ENCODE measurements at regions not wholly inside any gene's neighbourhood (a gene's known extent, or its start where the extent isn't known, plus 50 kb on each side); places are given as distances from the start of the nearest gene placed in this dataset.

GRCh38 chr1:47592296-47593012 is 154.6 kb downstream of the FOXD2 start (continued):
- TF ChIP-seq POU5F1 (IDR thresholded peaks at IDR 0.05; ENCODE audit: low read depth, low read length) (no peak), USF2 (IDR thresholded peaks at IDR 0.05; ENCODE audit: low read length) (no peak)

Data from H1 (cell line).